GM12872 (cell line): ENCODE measurements at regions not wholly inside any gene's neighbourhood (a gene's known extent, or its start where the extent isn't known, plus 50 kb on each side); places are given as distances from the start of the nearest gene placed in this dataset.

Experiments used
- TF ChIP-seq, protein P1 (sequence below): IDR thresholded peaks from 3 replicates; pipeline ENCODE4 v1.5.1; 2011; ENCODE audit warnings: low read depth, mild to moderate bottlenecking, low read length, moderate library complexity; ENCODE audit not compliant: insufficient read depth

GRCh38 chr13:93108111-93108601, 118.5 kb upstream of the GPC6 start:
- TF ChIP-seq, protein P1, sequence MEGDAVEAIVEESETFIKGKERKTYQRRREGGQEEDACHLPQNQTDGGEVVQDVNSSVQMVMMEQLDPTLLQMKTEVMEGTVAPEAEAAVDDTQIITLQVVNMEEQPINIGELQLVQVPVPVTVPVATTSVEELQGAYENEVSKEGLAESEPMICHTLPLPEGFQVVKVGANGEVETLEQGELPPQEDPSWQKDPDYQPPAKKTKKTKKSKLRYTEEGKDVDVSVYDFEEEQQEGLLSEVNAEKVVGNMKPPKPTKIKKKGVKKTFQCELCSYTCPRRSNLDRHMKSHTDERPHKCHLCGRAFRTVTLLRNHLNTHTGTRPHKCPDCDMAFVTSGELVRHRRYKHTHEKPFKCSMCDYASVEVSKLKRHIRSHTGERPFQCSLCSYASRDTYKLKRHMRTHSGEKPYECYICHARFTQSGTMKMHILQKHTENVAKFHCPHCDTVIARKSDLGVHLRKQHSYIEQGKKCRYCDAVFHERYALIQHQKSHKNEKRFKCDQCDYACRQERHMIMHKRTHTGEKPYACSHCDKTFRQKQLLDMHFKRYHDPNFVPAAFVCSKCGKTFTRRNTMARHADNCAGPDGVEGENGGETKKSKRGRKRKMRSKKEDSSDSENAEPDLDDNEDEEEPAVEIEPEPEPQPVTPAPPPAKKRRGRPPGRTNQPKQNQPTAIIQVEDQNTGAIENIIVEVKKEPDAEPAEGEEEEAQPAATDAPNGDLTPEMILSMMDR = no peak

DNA sequence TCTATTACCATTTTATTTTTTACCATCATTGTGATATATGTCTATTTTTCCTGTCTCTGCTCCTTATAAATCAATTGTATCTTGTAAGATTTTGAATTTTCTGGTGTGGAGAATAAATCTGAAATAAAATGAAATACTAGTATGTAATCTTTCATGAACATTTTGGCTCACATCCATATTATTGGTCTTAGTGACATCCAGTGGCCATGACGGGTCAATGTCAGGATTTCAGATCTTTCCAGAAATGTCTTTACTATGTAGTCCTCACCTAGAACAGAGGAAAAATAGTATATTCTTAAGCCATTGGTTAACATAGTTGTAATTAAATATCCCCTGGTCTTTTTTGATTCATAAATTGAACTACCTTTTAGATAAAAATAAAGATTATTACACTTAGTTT, 109.8 kb upstream of the GPC6 start:
- TF ChIP-seq, protein P1 = no peak

DNA sequence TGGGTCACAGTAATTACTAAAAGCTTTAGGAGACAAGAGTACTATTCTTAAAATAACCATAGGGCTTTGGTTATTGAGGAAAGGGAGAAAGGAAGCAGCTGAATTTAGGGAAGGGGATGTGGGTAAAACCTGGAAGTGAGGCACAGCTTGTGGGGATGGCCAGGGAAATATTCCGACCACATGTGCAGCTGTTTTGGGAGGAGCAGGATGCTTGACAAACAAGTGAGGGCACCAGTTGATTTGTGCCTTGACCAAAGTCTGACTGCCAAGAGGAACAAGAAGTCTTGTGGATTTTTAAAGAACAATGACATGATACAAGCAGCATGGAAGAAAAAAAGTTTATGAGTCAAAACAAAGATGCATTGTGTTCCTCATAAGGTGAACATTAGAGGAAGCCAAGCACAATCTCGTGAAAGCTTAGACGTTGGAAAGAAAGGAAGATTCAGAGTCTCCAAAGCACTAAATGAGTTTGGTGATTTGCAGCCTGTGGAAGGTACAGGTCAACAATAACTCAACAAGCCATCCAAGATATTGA, 108.5 kb upstream of the GPC6 start:
- TF ChIP-seq, protein P1 = no peak

GRCh38 chr13:93140912-93141311, 85.7 kb upstream of the GPC6 start:
- TF ChIP-seq, protein P1 = no peak

DNA sequence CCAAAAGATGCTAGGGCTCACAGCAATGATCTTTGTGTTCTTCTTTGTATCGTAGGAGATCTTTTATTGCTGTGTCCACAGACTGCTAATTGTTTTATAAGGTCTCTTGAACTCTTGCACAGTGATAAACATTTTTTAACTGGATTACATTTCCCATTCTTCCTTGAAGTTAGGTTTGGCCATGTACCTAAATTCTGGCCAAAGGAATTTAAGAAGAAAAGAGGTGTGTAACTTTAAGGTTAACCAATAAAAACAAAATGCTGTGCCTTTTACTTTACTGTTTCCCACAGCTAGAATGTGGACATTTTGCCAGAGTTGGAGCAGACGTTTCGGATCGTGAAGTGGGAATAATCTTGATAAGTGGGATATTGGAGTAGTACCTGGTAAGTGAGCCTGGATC, 82.6 kb upstream of the GPC6 start:
- TF ChIP-seq, protein P1 = no peak

DNA sequence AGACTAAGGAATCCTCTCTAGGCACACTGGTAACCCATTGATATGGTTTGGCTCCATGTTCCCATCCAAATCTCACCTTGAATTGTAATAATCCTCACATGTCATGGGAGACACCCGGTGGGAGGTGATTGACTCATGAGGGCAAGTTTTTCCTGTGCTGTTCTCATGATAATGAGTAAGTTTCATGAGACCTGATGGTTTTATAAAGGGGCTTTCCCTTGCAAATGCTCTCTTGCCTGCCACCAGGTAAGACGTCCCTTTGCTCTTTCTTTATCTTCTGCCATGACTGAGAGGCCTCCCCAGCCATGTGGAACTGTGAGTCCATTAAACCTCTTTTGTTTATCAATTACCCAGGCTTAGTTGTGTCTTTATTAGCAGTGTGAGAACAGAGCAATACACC, 81.4 kb upstream of the GPC6 start:
- TF ChIP-seq, protein P1 = no peak

GRCh38 chr13:93146584-93147297, 79.9 kb upstream of the GPC6 start:
- TF ChIP-seq, protein P1 = no peak
